ENCODE measurements at regions not wholly inside any gene's neighbourhood (a gene's known extent, or its start where the extent isn't known, plus 50 kb on each side); places are given as distances from the start of the nearest gene placed in this dataset.

GRCh38 chr1:72827278-72827677, 544.9 kb upstream of the NEGR1 start:
- TF ChIP-seq ZFP3 (CRISPR knock-in tag; IDR thresholded peaks at IDR 0.05) (no peak), ESRRG (CRISPR knock-in tag; IDR thresholded peaks at IDR 0.05) (no peak), BACH2 (CRISPR knock-in tag; IDR thresholded peaks at IDR 0.05; ENCODE audit: borderline replicate concordance) (no peak), TSHZ2 (CRISPR knock-in tag; IDR thresholded peaks at IDR 0.05) (no peak), OSR1 (CRISPR knock-in tag; IDR thresholded peaks at IDR 0.05) (no peak), ZNF70 (CRISPR knock-in tag; IDR thresholded peaks at IDR 0.05) (no peak), PATZ1 (CRISPR knock-in tag; IDR thresholded peaks at IDR 0.05; ENCODE audit: borderline replicate concordance) (no peak), TOX (CRISPR knock-in tag; IDR thresholded peaks at IDR 0.05; ENCODE audit: borderline replicate concordance) (no peak), RARB (CRISPR knock-in tag; IDR thresholded peaks at IDR 0.05) (no peak), ZNF8 (CRISPR knock-in tag; IDR thresholded peaks at IDR 0.05) (no peak)
- TF ChIP-seq, protein P1, sequence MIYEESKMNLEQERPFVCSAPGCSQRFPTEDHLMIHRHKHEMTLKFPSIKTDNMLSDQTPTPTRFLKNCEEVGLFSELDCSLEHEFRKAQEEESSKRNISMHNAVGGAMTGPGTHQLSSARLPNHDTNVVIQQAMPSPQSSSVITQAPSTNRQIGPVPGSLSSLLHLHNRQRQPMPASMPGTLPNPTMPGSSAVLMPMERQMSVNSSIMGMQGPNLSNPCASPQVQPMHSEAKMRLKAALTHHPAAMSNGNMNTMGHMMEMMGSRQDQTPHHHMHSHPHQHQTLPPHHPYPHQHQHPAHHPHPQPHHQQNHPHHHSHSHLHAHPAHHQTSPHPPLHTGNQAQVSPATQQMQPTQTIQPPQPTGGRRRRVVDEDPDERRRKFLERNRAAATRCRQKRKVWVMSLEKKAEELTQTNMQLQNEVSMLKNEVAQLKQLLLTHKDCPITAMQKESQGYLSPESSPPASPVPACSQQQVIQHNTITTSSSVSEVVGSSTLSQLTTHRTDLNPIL (CRISPR knock-in tag; IDR thresholded peaks at IDR 0.05; ENCODE audit: low read depth), result no peak
